ENCODE measurements at regions not wholly inside any gene's neighbourhood (a gene's known extent, or its start where the extent isn't known, plus 50 kb on each side); places are given as distances from the start of the nearest gene placed in this dataset.

DNA sequence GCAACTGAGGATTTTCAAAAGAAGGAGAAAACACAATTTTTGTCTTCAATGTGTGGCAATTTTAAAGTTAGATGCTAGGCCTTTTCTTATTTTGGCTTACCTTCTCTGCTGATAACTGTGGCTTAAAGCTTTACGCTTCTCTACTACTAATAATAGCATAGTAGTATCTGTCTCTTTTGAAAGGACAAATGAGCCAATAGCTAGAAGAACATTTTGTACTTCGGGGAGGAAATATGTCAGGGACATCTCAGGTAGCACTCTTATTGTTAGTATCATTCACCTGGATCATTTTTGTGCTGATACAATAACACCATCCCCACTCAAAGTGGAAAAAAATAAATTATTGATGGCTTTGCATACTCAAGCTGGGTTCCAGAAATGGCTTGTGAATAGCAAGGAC, 586.1 kb upstream of the TBL1XR1 start:
- TF ChIP-seq, protein P1, sequence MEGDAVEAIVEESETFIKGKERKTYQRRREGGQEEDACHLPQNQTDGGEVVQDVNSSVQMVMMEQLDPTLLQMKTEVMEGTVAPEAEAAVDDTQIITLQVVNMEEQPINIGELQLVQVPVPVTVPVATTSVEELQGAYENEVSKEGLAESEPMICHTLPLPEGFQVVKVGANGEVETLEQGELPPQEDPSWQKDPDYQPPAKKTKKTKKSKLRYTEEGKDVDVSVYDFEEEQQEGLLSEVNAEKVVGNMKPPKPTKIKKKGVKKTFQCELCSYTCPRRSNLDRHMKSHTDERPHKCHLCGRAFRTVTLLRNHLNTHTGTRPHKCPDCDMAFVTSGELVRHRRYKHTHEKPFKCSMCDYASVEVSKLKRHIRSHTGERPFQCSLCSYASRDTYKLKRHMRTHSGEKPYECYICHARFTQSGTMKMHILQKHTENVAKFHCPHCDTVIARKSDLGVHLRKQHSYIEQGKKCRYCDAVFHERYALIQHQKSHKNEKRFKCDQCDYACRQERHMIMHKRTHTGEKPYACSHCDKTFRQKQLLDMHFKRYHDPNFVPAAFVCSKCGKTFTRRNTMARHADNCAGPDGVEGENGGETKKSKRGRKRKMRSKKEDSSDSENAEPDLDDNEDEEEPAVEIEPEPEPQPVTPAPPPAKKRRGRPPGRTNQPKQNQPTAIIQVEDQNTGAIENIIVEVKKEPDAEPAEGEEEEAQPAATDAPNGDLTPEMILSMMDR (conservative IDR thresholded peaks at IDR 0.05) = no peak
- TF ChIP-seq ZFX (IDR thresholded peaks at IDR 0.05) = no peak

Data from C4-2B (cell line).